Progenitor cell of endocrine pancreas (in vitro differentiated cells): ENCODE measurements at regions not wholly inside any gene's neighbourhood (a gene's known extent, or its start where the extent isn't known, plus 50 kb on each side); places are given as distances from the start of the nearest gene placed in this dataset.

Source experiments
- DNase-seq: peaks from one replicate; pipeline ENCODE4 v3.0.0; 2021; ENCODE audit warnings: low spot score; ENCODE audit not compliant: unreplicated experiment
- H3K27ac Mint-ChIP-seq: 2 replicates; pipeline ENCODE4 v1.8.0; 2021; ENCODE audit warnings: mild to moderate bottlenecking, moderate library complexity, mixed read lengths
- H3K27me3 Mint-ChIP-seq: 2 replicates; pipeline ENCODE4 v1.8.0; 2021; ENCODE audit warnings: mixed read lengths
- H3K36me3 Mint-ChIP-seq: 2 replicates; pipeline ENCODE4 v1.8.0; 2022; ENCODE audit warnings: mixed read lengths; ENCODE audit not compliant: insufficient read depth
- H3K4me1 Mint-ChIP-seq: 2 replicates; pipeline ENCODE4 v1.8.0; 2021; ENCODE audit warnings: low read depth, mixed read lengths
- H3K4me3 Mint-ChIP-seq: 2 replicates; pipeline ENCODE4 v1.8.0; 2021; ENCODE audit warnings: low read depth, mild to moderate bottlenecking, moderate library complexity, mixed read lengths
- H3K9me3 Mint-ChIP-seq: 2 replicates; pipeline ENCODE4 v1.8.0; 2021; ENCODE audit warnings: low read depth, mixed read lengths
- TF ChIP-seq, protein P1 (sequence below): fragments of 200-600 bp; sonication (generic); IDR thresholded peaks from one replicate; pipeline ENCODE4 v1.5.0; 2021; ENCODE audit warnings: antibody characterized with exemption, mild to moderate bottlenecking; ENCODE audit not compliant: unreplicated experiment

DNA sequence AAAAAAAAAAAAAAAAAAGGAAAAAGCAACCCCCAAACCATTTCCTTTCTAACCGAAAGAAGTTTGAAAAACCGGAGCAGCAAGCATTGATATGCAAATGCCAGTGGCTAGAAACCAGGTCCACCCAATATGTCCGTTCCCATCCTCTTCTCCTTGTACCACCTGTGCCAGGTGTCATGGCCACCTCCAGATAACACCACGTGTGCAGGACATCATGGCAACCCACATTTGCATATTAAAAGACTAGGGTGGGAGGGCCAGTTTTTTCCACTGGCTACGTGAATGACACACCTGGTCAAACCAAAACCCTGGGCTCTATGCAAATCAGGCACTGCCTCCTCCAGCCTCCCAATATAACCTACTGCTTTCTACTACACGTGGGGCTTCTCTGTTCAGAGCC is 303.3 kb upstream of the GULP1 start:
- no peak for DNase-seq
- H3K27ac Mint-ChIP-seq = no peak overlapping the region
- TF ChIP-seq, protein P1, sequence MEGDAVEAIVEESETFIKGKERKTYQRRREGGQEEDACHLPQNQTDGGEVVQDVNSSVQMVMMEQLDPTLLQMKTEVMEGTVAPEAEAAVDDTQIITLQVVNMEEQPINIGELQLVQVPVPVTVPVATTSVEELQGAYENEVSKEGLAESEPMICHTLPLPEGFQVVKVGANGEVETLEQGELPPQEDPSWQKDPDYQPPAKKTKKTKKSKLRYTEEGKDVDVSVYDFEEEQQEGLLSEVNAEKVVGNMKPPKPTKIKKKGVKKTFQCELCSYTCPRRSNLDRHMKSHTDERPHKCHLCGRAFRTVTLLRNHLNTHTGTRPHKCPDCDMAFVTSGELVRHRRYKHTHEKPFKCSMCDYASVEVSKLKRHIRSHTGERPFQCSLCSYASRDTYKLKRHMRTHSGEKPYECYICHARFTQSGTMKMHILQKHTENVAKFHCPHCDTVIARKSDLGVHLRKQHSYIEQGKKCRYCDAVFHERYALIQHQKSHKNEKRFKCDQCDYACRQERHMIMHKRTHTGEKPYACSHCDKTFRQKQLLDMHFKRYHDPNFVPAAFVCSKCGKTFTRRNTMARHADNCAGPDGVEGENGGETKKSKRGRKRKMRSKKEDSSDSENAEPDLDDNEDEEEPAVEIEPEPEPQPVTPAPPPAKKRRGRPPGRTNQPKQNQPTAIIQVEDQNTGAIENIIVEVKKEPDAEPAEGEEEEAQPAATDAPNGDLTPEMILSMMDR = no peak
- H3K9me3 Mint-ChIP-seq = no peaks in the 10 kb centered on the region
- H3K4me1 Mint-ChIP-seq = peaks cover 7% of the 10 kb centered on the region
- no peaks in the 10 kb centered on the region for H3K36me3 Mint-ChIP-seq
- H3K4me3 Mint-ChIP-seq = no peak overlapping the region
- H3K27me3 Mint-ChIP-seq = peaks cover 8% of the 10 kb centered on the region

- H3K27me3 Mint-ChIP-seq = peaks cover 8% of the 10 kb centered on the region
- no peaks in the 10 kb centered on the region for H3K9me3 Mint-ChIP-seq
- DNase-seq = no peak
- H3K4me1 Mint-ChIP-seq = peaks cover 7% of the 10 kb centered on the region
- TF ChIP-seq, protein P1 = no peak
- H3K4me3 Mint-ChIP-seq = no peak overlapping the region
- H3K36me3 Mint-ChIP-seq = no peaks in the 10 kb centered on the region
- no peak overlapping the region for H3K27ac Mint-ChIP-seq
Measured at GRCh38 chr2:187989925-187990623, 301.6 kb upstream of the GULP1 start.

DNA sequence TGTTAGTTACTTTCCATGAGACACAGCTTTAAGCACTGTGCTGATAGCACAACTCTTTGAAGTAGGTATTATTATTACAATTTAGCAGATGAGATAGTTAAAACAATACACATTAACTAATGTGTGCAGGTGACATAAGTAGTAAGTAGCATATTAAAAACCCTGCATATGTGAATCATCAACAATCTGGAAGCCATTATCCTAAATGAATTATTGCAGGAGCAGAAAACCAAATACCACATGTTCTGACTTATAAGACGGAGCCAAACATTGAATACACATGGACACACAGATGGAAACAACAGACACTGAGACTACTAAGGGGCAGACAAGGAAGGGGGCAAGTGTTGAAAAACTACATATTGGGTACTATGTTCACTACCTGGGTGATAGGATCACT is 300.3 kb upstream of the GULP1 start:
- Mint-ChIP-seq H3K4me3 (no peak overlapping the region), H3K9me3 (no peaks in the 10 kb centered on the region), H3K27ac (no peak overlapping the region), H3K4me1 (peaks cover 4% of the 10 kb centered on the region), H3K36me3 (no peaks in the 10 kb centered on the region), H3K27me3 (peaks cover 8% of the 10 kb centered on the region)
- TF ChIP-seq, protein P1 = no peak
- DNase-seq = no peak

DNA sequence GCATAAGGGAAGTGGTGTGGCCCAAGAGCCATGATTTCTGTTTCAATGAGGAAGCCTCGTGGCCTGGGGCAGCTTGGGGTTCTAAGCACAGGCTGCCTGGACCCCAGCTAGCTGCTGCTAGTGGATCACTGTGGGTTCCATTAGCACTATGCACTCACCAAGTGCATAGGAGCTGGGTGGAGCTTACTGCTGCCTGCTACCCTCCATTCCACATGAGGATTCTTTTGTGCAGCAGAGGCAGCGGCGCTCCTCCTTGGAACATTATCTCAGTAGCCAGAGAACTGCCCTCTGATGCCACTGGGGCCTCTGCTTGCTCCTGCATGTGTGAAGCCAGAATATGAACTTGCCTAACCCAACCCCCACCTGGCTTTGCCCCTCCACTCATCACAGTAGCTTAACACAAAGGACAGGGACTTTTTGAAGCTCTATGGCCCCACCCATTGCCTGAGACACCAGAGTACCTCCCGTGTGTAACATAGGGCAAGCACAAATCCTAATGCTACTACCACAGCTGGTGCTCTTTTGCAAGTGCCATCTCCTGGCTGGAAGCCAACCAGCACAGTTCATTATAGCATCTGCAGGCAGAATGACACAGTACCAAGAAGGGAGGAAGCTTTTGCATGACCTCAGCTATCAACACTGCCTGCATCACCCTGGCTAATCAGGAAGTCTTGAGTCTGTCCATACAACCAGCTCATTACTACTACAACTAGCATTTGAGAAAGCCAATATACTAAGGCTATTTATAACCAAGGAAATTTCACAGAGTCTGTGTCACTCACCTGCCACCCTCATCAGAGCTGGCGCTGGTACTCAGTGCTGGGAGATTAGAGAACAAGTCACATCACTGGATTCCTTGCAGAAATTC is 297.0 kb upstream of the GULP1 start:
- Mint-ChIP-seq H3K27ac (no peak overlapping the region), H3K4me3 (no peak overlapping the region), H3K27me3 (peaks cover 8% of the 10 kb centered on the region), H3K9me3 (no peaks in the 10 kb centered on the region), H3K4me1 (peaks cover 13% of the 10 kb centered on the region), H3K36me3 (no peaks in the 10 kb centered on the region)
- DNase-seq = no peak
- TF ChIP-seq, protein P1 = no peak

- Mint-ChIP-seq H3K9me3 (no peaks in the 10 kb centered on the region), H3K36me3 (no peaks in the 10 kb centered on the region), H3K27me3 (peaks cover 8% of the 10 kb centered on the region), H3K4me3 (no peak overlapping the region), H3K27ac (no peak overlapping the region), H3K4me1 (peaks cover 13% of the 10 kb centered on the region)
- DNase-seq = no peak
- TF ChIP-seq, protein P1 = no peak
Measured at GRCh38 chr2:187995556-187995955, 296.1 kb upstream of the GULP1 start.
